ENCODE measurements at regions not wholly inside any gene's neighbourhood (a gene's known extent, or its start where the extent isn't known, plus 50 kb on each side); places are given as distances from the start of the nearest gene placed in this dataset.

DNA sequence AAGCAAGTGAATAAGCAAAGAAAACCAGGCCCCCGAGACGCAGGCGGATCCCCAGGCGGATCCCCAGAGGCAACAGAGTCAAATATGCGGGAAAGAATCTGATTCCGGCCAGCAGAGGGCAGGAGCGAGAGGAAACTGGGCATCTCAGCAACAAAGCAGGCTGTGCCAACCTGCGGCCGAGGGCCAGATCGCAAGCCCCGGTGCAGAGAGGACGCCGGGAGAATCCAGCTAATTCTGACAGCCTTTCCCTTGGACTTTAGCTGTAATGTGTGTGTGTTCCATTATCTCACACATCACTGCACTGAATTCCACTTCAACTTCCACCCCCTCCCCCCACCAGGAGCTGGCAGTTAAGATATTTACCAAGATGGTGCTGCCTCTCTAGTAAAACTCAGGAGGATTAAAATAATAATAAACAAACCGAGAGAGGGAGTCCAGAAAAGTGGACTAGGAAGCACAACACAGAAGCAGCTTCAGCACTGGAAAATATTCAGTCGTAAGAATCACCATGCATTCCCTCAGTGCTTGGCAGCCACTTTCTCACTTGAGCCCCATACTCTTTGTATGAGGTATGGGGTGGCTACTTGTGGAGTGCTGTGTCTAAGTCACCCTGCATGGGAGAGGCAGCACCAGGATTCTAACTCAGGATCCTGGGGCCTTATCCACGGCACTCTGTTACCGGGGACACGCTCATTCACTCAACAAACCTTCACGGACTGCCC is 66.2 kb upstream of the SNX9 start:
- peak; percentile 95 for DNase-seq

DNA sequence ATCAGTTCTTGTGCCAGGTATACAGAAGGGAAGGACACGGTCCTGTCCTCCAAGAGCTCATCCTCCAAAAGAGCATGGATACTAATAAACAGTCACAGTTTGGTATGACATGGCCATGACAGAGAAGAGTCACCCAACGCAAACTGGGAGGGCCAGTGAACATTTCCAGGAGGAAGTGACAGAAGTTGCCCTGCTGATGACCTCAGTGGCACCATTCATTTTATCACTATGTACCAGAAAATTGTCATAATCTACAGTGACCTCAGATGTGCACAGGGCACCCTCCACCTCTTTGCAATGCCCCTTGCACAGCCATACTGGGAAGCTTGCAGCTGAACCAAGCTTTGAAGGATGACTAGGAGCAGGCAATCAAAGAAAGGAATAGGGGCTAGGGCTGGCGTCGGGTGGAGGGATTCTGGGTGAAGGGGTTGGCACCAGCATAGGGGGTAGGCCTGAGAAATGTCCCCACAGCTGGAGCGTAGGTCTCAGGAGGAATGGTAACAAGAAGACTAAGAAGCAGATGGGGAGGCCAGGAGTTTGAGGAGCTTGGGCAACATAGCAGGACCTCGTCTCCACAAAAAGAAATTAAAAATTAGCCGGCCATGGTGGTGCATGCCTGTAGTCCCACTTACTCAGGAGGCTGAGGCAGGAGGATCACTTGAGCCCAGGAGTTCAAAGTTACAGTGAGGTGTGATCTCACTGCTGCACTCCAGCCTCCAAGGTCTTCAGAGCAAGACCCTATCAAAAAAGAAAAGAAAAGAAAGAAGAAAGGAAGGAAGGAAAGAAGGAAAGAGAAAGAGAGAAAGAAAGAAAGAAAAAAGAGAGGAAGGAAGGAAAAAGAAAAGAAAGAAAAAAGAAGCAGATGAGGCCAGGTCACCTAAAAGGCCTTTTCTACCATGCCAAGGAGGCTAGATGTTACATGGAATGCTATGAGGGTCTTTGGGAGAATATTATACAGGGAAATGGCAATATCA is 65.3 kb upstream of the SNX9 start:
- no peak for DNase-seq

DNA sequence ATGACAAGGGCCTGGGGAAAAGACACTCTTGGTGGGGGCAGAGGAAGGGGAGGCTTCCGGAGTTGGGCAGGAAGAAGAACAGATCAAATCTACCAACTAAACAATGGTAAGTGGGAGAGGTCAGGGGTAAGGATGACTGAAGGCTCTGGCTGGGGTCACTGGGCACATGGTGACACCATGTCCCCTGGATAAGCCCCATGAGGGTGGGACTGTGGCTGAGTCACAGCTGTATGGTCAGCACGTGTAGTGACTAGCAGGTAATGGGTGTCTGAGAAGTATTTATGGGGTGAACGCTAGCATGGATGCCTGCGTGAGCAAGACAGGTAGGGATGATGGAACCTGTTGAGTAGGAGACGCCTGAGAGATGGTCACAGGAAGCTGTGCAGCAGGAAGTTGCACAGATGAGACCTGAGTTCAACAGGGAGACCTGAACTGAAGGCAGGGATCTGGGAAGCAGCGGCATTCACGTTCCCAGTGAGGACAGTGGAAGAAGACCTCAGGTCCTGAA is 64.5 kb upstream of the SNX9 start:
- DNase-seq: no peak

DNA sequence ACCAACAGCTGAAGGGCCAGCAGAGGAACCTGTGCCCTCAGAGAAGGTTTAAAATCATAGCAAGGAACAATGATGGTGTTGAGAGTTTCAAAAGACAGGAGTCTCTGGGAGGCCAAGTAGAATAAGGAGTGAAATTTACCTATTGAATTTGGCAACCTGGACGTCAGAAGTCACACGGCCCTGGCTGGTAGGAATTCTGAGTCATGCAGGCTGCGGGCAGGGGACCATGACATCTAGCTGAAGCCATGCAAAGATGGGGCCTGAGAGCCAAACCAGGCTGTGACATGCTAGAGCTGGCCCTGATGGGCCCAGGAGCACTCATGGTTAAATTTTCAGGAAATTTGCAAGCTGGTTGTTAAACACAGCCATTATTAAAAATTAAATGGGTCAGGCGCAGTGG is 64.0 kb upstream of the SNX9 start:
- no peak for DNase-seq

DNA sequence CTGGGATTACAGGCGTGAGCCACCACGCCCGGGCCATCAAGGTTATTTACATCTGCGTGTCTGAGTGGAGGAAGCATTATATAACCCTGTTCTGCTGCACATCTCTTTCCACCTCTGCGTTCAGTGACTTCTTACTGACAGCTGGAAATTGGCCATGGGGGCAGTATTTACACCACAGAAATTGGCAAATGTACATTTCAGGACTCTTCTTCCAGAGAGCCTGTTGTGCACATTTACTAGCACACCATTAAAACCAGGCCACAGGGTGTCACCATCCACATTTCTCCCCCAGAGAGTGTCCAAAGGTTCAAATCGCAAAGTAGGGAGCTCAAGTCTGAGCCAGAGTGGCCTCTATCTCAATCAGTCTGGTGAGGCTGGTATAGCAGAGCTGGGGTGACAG is 62.9 kb upstream of the SNX9 start:
- DNase-seq: no peak

DNA sequence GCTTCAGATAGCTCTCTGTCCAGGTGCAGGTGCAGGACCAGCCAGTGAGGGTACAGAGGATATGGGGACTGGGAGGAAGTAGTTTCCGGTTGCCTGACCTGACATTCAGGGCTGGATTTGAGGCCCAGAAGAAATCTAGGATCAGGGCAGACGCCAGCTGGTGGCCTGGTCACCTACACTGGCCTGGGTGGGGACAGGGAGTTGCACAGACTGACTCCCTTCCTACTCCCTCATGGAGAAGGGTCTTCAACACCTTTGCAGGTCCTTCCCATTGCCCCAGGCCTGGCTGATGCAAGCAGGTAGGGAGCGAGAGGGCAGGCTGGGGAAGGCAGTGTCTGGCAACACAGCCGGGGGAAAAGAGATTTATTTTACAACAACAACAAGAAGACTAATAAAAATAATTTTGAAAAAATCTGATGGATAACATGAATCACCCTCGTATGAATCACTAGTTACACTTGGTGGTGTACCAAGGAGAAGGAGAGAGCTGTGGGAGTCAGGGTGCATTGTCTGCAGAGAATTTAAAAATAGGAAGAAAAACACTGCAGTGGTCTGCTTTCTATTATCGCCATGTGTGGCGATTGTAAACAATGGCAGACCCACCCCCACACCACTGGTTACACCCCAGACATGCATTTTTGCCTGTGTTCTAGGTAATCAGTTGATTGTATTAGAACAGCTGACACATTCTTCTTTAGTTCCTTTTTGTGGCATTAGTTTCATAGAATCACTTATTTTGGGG is 62.3 kb upstream of the SNX9 start:
- no peak for DNase-seq

DNA sequence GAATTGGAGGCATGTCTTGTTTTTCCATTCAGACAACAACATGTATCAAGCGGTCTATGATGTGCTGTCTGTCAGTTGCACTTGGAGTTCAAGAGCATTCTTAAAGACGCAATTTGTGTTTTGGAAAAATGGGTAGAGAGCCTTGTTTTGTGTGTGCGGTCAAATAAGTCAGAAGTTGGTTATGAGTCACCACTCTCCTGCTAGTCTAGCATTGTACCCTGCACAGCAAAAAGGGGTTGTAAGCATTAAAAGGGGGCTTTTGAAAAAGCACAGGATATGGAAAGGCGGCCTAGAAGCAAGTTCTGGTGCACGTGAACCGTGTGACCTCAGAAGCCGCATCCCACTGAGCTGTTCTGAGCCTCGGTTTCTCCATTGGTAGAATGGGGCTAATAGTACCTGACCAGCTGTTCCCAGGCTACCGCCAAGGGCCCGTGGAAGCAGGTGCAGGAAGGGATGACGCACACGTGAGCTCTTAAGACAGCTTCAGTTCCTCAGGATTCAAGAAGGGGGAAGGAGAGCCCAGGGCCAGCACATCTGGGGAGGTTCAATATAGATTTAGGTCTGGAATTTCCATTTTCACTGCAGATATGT is 61.6 kb upstream of the SNX9 start:
- DNase-seq: no peak

DNA sequence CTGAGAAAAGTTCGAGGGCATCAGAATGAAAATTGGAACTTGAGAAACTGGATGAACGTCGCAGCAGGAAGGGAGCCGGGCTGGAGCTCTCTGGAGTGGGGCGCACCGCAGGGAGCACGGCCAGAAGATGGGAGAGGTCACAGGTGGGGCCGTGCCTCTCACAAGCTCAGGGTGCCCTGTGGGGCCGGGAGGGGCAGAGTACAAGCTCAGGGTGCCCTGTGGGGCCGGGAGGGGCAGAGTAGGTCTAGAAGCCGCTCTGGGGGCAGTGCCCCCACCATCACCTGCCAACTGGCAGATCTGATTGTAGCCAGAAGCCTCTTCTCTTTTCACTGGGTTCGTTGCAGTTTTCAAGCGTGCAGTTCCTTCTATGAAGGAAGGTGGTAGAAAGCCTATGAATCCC is 61.1 kb upstream of the SNX9 start:
- no peak for DNase-seq

DNA sequence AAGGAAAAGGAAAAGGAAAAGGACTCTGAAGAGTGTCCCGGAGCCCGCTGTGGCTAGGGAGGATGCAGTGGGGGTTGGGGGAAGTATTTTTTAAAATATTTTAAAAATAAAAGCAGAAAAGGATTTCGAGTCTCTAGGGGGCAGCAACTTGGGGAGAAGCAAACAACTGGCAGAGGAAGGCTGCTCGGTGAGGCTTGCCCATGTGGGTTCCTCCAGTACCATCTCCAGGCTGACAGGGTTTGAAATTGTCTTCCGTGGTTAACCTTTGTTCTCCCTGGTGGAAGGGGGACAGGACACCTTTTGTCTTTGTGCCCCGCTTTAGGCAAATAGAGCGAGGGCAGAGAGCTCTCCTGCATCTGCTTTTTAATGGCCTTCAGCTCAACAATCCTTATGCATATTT is 60.4 kb upstream of the SNX9 start:
- DNase-seq: no peak

DNA sequence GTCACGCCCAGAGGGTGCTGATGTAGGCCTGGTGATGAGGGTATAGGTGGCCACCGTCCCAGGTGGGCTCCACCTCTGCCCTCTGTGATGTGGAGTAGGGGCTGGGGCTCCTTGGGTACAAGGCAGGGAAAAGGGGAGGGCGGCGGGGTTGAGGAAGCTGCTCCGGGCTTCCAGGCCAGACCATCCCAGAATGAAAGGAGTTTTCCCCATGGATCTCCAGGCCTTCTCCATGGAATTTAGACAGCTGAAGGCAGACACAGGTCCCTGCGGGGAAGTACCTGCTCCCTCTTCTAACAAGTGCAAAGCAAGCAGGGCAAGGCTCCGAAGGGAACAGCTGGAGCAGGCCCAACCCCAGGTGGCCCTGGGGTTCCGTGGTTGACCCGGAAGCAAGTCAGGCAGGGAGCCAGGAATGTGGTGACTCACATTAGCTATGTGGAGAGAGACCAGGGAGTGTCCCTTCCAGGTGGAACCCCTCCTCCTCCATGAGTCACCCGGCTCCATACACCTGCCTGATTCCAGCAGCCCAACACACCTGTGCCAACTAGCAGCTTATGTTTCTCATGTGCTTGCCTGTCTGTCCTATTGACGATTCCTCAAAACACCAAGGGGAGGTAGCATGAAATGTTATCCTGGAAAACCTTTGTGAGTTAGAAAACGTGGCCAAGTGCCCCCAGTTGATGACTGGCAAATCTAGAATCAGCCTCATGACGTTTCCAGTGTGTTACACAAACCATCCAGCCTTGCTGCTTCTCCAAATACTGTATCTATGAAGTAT is 59.7 kb upstream of the SNX9 start:
- peak; percentile 29 for DNase-seq

DNA sequence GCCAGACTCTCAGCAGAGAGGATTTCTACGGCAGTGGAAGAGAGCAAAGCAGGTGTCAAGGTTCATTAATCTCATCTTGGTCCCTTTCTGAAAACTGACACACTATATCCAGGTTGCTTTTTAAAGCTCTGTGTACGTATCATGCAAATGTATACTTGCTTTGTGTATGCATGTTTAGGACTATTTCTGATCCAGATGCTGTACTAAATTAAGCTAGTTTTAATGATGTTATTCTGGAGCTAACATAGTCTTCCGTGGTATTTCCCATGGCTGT is 59.2 kb upstream of the SNX9 start:
- DNase-seq: peak; percentile 56

DNA sequence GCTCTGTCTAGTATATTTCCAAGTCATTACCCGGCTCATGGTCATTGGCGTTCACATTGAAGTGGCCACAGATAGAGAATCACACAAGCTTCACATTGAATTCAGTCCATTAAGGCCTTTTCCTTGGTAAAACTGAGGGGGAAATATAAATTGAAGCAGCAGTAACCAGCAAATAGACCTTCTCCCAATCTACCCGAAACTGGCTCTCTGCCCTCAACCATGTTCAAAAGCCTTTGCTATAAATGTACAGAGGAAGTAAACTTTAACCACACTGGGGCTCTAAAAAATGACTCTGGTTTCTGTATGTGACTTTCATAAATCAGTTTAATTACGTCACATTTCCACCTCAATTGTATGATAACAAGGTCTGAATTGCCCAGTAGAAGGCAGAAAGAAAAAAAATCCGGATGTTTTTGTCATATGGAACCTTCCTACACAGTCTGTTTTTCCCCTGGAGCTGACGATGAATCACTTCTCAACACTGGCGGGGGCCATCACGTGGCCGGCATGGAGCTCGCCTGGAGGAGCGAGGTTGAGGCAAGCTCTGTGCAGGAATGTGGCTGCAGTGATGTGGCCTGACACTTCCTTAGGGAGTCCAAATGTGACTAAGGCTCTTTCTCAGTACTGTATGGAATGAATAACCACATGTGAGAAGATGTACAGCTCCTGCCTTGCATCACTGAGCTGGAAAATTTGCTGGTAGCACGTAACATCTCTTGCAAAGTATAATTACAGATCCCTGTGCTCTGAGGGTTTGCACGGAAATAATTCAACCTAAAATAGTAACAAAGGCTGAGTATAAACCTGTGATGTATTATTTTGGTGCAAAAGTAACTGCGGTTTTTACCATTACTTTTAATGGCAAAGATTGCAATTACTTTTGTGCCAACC is 58.6 kb upstream of the SNX9 start:
- DNase-seq: peak; percentile 82

DNA sequence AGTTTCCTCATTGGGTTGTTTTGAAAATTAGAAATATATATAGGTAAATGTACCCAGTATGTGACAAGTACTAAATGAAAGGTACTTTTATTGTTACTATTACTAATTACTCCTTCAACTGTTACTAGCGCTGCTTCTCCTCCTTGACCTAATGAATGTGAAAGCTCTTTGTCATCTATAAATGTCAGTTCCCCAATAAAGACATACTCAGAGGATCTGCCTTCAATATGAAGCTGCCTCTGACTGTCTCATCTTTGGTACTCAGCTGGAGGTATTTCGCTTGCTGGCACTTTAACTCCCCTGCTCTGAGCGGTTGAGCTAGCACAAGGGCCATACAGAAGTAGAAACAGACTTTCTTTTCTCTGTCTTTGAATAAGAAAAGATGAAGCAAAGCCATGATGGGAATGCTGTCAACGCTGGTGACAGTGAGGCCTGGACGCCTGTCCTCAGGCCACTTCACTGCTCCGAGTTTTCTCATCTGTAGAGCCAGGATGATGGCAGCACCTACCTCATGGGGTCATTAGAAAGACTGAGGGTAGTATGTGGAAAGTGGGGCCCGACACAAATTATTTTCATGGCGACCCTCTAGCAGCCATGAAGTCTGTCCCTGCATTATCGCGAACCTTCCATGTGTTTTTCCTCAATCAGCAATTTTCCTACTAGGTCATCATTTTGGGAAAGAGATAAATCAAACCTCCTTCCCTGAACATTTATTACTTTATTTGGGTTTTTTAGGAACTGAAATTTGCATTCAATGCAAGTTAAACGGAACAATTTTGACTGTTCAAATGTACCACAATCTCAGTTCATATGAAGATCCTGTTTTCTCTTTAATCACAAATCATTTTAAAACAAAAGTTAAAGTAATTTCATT is 55.9 kb upstream of the SNX9 start:
- no peak for DNase-seq

DNA sequence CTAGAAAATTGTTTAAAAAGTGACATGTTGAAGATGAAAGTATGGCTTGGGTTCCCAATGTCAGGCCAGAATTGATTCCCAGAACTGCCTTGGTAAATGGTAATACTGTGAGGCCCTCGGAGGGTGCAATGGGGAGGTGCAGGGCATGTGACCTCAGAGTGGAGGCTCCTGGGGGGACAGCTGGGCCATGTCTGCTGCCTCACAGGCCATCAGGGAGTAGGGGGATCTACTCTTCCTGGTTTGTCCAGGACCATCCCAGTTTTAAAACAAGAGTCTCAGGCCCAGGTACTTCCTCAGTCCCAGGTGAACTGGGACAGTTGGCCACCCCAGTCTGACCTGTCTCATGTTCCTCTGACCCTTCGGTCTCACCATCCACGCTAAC is 55.3 kb upstream of the SNX9 start:
- no peak for DNase-seq

DNA sequence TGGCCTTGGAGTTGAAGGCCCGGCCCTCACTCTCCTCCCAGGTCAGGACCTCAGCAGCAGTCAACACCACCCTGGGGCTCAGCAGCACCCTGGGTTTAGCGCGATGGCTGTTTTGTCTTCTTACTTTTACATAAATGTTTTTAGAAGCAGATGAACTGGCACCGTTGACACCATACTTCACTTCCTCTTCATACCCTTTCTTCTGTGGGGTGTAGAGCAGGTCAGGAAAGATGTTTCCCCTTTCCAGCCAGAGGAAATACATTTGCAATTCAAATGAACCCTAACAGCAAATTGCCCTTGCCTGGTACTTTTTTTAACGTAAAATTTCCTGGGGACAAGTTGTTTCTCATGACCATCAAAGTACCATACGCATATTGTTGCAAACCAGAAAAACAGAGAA is 54.7 kb upstream of the SNX9 start:
- no peak for DNase-seq

DNA sequence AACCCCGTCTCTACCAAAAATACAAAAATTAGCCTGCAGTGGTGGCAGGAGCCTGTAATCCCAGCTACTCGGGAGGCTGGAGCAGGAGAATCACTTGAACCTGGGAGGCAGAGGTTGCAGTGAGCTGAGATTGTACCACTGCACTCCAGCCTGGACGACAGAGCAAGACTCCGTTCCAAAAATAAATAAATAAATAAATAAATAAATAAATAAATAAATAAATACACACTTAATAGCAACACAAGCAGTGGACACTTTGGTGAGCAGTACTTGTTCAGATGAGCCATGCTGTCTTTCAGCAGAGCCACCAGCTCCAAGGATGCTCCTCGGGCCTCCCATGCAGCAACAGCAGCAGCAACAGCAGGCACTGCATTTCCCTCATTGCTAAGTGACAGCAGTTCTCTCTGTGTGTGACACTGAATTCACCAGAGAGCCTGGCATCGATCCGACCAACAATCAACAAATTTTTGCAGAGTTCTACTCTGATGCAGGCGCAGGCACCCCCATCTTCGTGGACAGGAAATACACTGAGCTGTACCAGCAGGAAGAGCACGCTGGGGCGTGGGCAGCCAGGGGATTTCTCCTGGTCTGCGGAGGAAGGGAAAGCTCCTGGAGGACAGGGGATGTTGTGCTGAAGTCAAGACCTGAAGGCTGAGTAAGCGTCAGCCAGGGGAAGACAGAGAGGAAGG is 54.0 kb upstream of the SNX9 start:
- no peak for DNase-seq

DNA sequence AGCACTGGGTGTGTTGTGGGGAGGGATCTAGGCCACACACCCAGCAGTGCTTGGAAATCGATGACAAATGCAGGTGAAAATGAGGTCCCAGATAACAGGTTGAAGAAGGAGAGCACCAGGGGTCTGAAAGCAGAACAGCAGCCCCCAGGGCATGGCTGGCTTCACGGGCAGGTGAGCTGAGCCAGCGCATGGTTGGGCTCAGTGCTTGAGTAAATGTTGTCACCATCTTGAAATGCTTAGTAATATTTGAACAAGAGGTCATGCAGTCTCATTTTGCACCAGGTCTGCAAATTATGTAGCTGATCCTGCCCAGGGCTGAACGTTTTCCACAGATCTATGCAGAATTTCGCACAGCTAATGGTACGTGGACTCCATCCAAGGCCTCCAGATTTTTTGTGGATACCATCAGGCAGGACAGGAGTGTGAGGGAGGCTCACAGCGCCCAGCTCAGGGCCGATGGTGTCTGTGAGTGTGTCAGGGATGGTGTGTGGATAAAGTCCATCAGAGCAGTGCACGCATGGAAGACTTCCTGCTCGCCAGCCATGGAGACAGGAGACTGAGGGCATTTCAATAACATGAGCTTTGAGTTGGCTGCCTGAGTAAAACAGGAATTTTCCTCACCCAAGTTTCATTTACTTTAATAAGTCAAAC is 53.1 kb upstream of the SNX9 start:
- no peak for DNase-seq

DNA sequence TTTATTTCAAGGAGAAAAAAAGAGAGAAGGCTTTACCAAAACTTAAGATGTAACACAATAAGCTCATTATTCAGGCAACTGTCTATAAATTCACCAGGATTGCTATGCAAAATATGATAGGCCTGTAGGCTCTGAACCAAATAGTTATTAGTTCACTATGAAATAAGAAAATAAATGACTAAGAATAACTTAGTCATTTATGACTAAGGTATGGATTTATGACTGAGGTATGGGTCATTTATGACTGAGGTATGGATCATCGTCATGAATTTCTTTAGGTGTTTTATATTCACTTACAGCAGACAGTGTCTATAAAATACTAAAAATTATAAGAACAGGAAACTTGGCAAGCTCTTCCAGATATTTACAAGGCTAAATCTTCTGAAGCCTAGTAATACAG is 52.1 kb upstream of the SNX9 start:
- DNase-seq: no peak

DNA sequence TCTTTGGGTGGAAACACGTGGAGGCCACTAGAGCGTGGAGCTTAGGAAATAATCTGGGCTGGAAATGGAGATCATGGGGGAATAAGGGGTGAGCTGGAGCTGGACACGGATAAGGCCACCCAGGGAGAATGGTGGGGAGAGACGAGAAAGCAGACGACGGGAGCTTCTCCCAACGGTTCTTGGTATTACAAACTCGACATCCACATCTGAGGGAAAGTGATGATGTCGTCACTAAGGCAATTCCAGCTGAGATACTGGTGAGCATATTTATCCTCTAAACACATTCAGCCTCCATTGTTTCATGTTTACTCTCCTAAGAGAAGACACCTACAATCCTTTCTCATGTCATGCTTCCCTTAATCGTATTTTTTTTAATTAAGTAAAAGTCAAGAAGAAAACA is 50.2 kb upstream of the SNX9 start:
- DNase-seq: no peak
